Posterior cingulate gyrus (tissue), 11 donors: ENCODE measurements at regions not wholly inside any gene's neighbourhood (a gene's known extent, or its start where the extent isn't known, plus 50 kb on each side); places are given as distances from the start of the nearest gene placed in this dataset.
"Not testable (repeated sequence)": the region's sequence is repeated elsewhere in the genome, so short reads cannot be mapped to it uniquely, and the experiment has no call there.

Source experiments
- DNase-seq, 10 donors: peaks; one replicate each; pipeline versions ENCODE4 v3.0.0 to v3.0.0-alpha.2; 2020 to 2021; ENCODE audit warnings: mixed read lengths in 3 of 10
- intact Hi-C: fragments of 100-400 bp; cut with DNase I; formaldehyde crosslinking; loops from one replicate; pipeline ENCODE4 v1.15.1; 2023

- DNase-seq: no peak
- intact Hi-C loops: no loop called here
Observed at GRCh38 chr4:173675446-173675845, 145.4 kb upstream of the HAND2 start.

- no peak for DNase-seq
- intact Hi-C loops: no loop called here
Observed at GRCh38 chr4:173669460-173670179, 139.6 kb upstream of the HAND2 start.

DNA sequence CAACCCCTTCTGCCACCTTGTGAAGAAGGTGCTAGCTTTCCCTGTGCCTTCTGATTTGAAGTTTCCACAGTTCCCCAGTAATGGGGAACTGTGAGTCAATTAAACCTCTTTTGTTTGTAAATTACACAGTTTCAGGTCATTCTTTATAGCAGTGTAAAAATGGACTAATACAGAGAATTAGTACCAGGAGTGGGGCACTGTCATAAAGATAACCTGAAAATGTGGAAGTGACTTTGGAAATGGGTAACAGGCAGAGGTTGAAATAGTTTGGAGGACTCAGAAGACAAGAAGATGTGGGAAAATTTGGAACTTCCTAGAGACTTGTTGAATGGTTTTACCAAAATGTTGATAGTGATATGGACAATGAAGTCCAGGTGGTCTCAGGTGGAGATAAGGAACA lies 131.0 kb upstream of the HAND2 start:
- intact Hi-C loops: no loop called here
- no peak for DNase-seq

GRCh38 chr4:173656898-173657297 lies 126.9 kb upstream of the HAND2 start:
- intact Hi-C loops: no loop called here
- no peak for DNase-seq

- DNase-seq: no peak
- intact Hi-C loops: no loop called here
Observed at GRCh38 chr4:173652283-173652931, 122.4 kb upstream of the HAND2 start.

DNA sequence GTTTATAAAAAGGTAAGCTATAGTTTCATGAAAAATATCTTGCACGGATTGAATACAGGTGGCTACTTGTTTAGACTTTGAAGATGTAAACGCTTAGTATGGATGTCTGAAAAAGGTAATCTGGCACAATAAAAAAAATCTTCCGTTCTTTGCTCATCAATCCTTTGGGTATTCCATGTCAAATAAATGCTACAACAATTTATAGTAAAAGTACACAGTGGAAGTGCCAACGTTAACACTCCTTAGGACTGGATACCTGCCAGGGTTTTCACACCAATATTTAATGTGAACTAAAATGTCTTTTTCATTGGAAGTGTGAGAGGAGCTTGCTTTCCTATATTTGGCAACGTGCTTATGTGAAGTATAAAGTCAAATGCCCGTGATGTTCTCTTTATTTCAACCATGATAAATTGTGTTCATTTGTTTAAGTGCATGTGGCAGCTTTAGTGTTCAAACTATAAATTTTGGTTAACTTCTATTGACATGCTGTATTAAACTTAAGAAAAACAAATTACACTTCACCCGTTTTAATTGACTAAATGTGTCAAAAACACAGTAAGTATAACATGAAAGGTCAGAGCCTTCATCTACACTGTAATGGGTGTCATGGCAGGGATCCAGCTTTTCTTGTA lies 121.7 kb upstream of the HAND2 start:
- intact Hi-C loops: no loop called here

DNA sequence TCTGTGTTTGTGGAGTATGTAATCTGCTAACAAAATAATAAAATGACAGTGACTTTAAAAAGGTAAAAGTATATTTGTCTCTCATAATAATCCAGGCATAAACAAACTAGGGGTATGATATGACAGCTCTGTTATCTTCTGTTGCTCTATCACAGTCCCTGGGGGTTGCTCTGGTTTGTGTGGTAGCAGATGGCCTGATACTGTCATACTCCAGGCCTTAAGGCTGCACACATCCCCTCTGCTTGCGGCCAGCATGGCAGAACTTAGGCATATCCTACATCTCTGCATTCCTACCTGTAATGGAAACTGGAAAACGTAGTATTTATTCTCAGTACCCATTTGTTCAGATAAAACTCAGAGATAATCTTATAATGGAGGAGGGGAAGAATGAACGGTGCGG lies 117.9 kb upstream of the HAND2 start:
- DNase-seq: no peak
- intact Hi-C loops: no loop called here

More for the DNA sequence above, 121.7 kb upstream of the HAND2 start:
- DNase-seq: no peak

DNA sequence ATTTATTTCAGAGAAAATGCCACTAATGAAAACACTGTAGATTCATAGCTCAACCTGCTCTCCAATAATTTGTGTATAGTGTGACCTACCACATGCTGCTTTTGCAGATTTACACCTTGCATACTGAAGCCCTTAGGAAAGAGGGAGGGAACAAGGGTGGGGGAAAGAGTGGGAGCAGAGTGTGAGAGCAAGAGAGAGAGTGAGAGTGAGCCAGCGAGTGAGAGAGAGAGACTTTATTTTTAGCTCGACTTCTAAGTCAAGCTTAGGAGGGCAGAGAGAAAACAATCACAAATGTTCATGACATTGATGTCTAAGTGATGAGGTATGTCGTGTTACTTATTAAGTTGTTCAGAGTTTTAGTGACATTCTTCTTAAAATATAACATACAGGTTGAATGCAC lies 112.5 kb upstream of the HAND2 start:
- no peak for DNase-seq
- intact Hi-C loops: no loop called here

GRCh38 chr4:173635395-173635794 lies 105.4 kb upstream of the HAND2 start:
- intact Hi-C loops: no loop called here
- DNase-seq: no peak

DNA sequence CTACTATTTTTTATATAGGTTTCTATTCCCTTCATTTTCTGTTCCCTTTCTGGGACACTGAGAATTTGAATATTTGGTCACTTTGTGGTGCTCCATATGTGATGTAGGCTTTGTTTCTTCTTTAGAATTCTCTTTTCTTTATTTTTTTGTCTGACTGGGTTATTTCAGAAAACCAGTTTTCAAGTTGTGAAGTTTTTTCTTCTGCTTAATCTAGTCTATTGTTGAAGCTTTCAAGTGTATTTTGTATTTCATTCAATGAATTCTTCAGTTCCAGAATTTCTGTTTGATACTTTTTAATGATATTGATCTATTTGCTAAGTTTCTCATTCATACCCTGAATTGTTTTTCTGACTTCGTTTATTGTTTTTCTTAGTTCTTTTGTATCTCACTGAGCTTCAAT lies 96.2 kb upstream of the HAND2 start:
- intact Hi-C loops: no loop called here
- DNase-seq: no peak

GRCh38 chr4:173618648-173619047 lies 88.6 kb upstream of the HAND2 start:
- intact Hi-C loops, DNase-seq: not testable (repeated sequence)

DNA sequence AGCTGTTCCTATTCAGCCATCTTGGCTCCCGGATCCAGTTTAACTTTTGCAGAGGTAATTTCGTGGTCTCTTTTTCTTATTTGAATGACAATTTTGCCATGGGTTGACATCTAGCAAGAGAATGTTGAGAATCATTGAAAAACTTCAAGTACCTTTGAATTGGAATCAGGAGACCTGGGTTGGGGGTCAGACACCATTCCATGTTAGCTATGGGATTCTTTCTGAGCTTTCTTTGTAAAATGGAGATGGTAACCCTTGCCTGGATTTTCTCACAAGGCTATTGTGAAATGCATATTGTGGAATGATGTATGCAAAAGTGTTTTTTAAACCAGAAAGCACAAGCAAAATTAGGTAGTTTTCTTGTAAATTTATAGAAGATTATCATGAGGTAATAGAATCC lies 79.1 kb upstream of the HAND2 start:
- DNase-seq: no peak
- intact Hi-C loops: no loop called here

GRCh38 chr4:173608632-173609031 lies 78.6 kb upstream of the HAND2 start:
- DNase-seq, intact Hi-C loops: not testable (repeated sequence)

DNA sequence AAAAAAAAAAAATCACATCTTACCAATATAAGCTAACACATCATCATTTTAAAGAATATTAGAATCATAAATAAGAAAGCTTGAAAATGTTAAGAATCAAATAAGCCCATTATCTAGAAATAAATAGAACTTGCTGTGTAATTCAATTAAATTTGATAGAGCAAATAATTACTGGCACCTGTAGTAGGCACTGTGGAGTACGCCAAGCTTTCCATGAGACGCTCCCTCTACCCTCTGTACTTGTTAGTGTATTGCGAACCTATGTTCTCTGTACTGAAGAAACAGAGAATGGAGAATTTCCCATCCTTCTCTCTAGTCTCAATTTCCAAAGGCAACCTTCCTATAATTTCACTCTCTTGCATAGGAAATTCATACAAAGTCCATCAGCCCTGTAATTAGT lies 61.7 kb upstream of the HAND2 start:
- no peak for DNase-seq
- intact Hi-C loops: no loop called here

GRCh38 chr4:173590697-173591096 lies 60.7 kb upstream of the HAND2 start:
- intact Hi-C loops: no loop called here
- DNase-seq: no peak

GRCh38 chr4:173585876-173586572 lies 56.0 kb upstream of the HAND2 start:
- no peak for DNase-seq

DNA sequence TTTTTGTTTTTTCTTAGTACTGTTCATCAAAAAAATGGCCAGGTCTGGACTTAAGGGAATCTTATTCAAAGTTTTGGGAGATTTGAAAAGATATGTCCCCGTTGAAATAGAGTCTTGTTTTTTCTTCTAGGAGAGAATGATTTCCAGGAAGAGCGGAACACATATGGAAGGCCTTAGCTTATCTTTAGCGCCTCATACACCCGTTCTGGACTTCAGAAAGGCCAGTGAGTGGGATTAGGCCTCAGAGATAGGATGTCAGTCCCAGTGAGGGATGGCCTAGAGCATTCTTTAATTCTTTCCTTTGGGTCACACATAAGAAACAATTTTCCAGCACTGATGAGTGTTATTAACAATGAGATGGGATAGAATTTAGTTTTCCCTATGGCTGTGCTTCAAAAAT lies 54.5 kb upstream of the HAND2 start:
- intact Hi-C loops: no loop called here

More at GRCh38 chr4:173585876-173586572, 56.0 kb upstream of the HAND2 start:
- intact Hi-C loops: no loop called here

More for the DNA sequence above, 54.5 kb upstream of the HAND2 start:
- no peak for DNase-seq
